ENCODE measurements at regions not wholly inside any gene's neighbourhood (a gene's known extent, or its start where the extent isn't known, plus 50 kb on each side); places are given as distances from the start of the nearest gene placed in this dataset.
A peak's percentile ranks its signal among the peaks of the same experiment; 100 is the strongest.

- Histone ChIP-seq H3K9me3 (ENCODE audit: low read depth, low read length) (no peaks in the 10 kb centered on the region), H3K4me2 (ENCODE audit: insufficient read depth, low read length) (no peak overlapping the region), H3K27me3 (ENCODE audit: insufficient read depth, low read length) (no peaks in the 10 kb centered on the region), H3K4me1 (ENCODE audit: insufficient read depth, low read length) (no peaks in the 10 kb centered on the region), H2AFZ (ENCODE audit: low read length) (peak overlapping the region; percentile 17), H3K79me2 (ENCODE audit: insufficient read depth, low read length) (no peaks in the 10 kb centered on the region), H4K20me1 (ENCODE audit: insufficient read depth, low read length) (no peaks in the 10 kb centered on the region), H3K27ac (ENCODE audit: low read depth, low read length) (no peak overlapping the region), H3K4me3 (ENCODE audit: insufficient read depth, low read length) (no peak overlapping the region), H3K36me3 (ENCODE audit: insufficient read depth, low read length) (no peaks in the 10 kb centered on the region)
- TF ChIP-seq, protein P1, sequence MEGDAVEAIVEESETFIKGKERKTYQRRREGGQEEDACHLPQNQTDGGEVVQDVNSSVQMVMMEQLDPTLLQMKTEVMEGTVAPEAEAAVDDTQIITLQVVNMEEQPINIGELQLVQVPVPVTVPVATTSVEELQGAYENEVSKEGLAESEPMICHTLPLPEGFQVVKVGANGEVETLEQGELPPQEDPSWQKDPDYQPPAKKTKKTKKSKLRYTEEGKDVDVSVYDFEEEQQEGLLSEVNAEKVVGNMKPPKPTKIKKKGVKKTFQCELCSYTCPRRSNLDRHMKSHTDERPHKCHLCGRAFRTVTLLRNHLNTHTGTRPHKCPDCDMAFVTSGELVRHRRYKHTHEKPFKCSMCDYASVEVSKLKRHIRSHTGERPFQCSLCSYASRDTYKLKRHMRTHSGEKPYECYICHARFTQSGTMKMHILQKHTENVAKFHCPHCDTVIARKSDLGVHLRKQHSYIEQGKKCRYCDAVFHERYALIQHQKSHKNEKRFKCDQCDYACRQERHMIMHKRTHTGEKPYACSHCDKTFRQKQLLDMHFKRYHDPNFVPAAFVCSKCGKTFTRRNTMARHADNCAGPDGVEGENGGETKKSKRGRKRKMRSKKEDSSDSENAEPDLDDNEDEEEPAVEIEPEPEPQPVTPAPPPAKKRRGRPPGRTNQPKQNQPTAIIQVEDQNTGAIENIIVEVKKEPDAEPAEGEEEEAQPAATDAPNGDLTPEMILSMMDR (IDR thresholded peaks at IDR 0.05; ENCODE audit: extremely low read depth, low read depth, low read length), result no peak
- no peak for DNase-seq (ENCODE audit: insufficient read length, low spot score, missing footprints)
Observed at GRCh38 chr3:28171962-28172361, 69.5 kb upstream of the CMC1 start.

DNA sequence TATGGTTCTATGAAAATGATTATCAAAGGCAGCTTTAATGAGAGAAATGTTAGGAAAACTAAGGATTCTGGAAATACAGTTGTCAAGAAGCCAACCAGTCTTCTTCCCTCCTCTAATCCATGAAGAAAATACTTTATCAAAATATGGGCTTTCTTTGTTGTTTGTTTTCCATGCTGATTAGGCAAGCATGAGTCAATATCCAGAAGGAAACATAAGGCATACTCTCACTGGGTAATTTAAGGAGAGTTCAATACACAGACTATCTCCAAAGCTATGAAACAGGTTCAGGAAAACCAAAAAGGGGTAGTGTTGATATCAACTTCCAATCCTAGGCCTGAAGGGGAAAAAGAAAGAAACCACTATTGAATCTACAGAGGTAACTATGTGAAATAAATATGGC is 68.7 kb upstream of the CMC1 start:
- Histone ChIP-seq H3K4me2 (ENCODE audit: insufficient read depth, low read length) (no peak overlapping the region), H3K9me3 (ENCODE audit: low read depth, low read length) (no peaks in the 10 kb centered on the region), H2AFZ (ENCODE audit: low read length) (no peak overlapping the region), H4K20me1 (ENCODE audit: insufficient read depth, low read length) (no peaks in the 10 kb centered on the region), H3K4me1 (ENCODE audit: insufficient read depth, low read length) (no peaks in the 10 kb centered on the region), H3K79me2 (ENCODE audit: insufficient read depth, low read length) (no peaks in the 10 kb centered on the region), H3K36me3 (ENCODE audit: insufficient read depth, low read length) (no peaks in the 10 kb centered on the region), H3K4me3 (ENCODE audit: insufficient read depth, low read length) (no peak overlapping the region), H3K27ac (ENCODE audit: low read depth, low read length) (no peak overlapping the region), H3K27me3 (ENCODE audit: insufficient read depth, low read length) (no peaks in the 10 kb centered on the region)
- TF ChIP-seq, protein P1 (IDR thresholded peaks at IDR 0.05; ENCODE audit: extremely low read depth, low read depth, low read length), result no peak
- no peak for DNase-seq (ENCODE audit: insufficient read length, low spot score, missing footprints)

- TF ChIP-seq, protein P1 (IDR thresholded peaks at IDR 0.05; ENCODE audit: extremely low read depth, low read depth, low read length), result no peak
- no peak overlapping the region for H3K4me3 ChIP-seq (ENCODE audit: insufficient read depth, low read length)
- no peak for DNase-seq (ENCODE audit: insufficient read length, low spot score, missing footprints)
- H3K36me3 ChIP-seq (ENCODE audit: insufficient read depth, low read length), result no peaks in the 10 kb centered on the region
- no peaks in the 10 kb centered on the region for H3K4me1 ChIP-seq (ENCODE audit: insufficient read depth, low read length)
- no peak overlapping the region for H3K4me2 ChIP-seq (ENCODE audit: insufficient read depth, low read length)
- no peaks in the 10 kb centered on the region for H4K20me1 ChIP-seq (ENCODE audit: insufficient read depth, low read length)
- H3K9me3 ChIP-seq (ENCODE audit: low read depth, low read length), result no peaks in the 10 kb centered on the region
- H2AFZ ChIP-seq (ENCODE audit: low read length), result no peak overlapping the region
- no peak overlapping the region for H3K27ac ChIP-seq (ENCODE audit: low read depth, low read length)
- no peaks in the 10 kb centered on the region for H3K27me3 ChIP-seq (ENCODE audit: insufficient read depth, low read length)
- no peaks in the 10 kb centered on the region for H3K79me2 ChIP-seq (ENCODE audit: insufficient read depth, low read length)
Observed at GRCh38 chr3:28173836-28174235, 67.6 kb upstream of the CMC1 start.

- no peaks in the 10 kb centered on the region for H3K36me3 ChIP-seq (ENCODE audit: insufficient read depth, low read length)
- no peak overlapping the region for H3K4me2 ChIP-seq (ENCODE audit: insufficient read depth, low read length)
- no peak overlapping the region for H3K27ac ChIP-seq (ENCODE audit: low read depth, low read length)
- H3K27me3 ChIP-seq (ENCODE audit: insufficient read depth, low read length), result no peaks in the 10 kb centered on the region
- DNase-seq (ENCODE audit: insufficient read length, low spot score, missing footprints), result no peak
- H2AFZ ChIP-seq (ENCODE audit: low read length), result no peak overlapping the region
- H4K20me1 ChIP-seq (ENCODE audit: insufficient read depth, low read length), result no peaks in the 10 kb centered on the region
- no peaks in the 10 kb centered on the region for H3K4me1 ChIP-seq (ENCODE audit: insufficient read depth, low read length)
- TF ChIP-seq, protein P1 (IDR thresholded peaks at IDR 0.05; ENCODE audit: extremely low read depth, low read depth, low read length), result no peak
- no peaks in the 10 kb centered on the region for H3K9me3 ChIP-seq (ENCODE audit: low read depth, low read length)
- H3K4me3 ChIP-seq (ENCODE audit: insufficient read depth, low read length), result no peak overlapping the region
- no peaks in the 10 kb centered on the region for H3K79me2 ChIP-seq (ENCODE audit: insufficient read depth, low read length)
Observed at GRCh38 chr3:28186748-28187147, 54.7 kb upstream of the CMC1 start.
